Fibroblast of skin of abdomen (primary cell): ENCODE measurements at regions not wholly inside any gene's neighbourhood (a gene's known extent, or its start where the extent isn't known, plus 50 kb on each side); places are given as distances from the start of the nearest gene placed in this dataset.
A peak's percentile ranks its signal among the peaks of the same experiment; 100 is the strongest.

Source experiments
- DNase-seq: peaks from one replicate; pipeline ENCODE4 v3.0.0-alpha.2; 2013

DNA sequence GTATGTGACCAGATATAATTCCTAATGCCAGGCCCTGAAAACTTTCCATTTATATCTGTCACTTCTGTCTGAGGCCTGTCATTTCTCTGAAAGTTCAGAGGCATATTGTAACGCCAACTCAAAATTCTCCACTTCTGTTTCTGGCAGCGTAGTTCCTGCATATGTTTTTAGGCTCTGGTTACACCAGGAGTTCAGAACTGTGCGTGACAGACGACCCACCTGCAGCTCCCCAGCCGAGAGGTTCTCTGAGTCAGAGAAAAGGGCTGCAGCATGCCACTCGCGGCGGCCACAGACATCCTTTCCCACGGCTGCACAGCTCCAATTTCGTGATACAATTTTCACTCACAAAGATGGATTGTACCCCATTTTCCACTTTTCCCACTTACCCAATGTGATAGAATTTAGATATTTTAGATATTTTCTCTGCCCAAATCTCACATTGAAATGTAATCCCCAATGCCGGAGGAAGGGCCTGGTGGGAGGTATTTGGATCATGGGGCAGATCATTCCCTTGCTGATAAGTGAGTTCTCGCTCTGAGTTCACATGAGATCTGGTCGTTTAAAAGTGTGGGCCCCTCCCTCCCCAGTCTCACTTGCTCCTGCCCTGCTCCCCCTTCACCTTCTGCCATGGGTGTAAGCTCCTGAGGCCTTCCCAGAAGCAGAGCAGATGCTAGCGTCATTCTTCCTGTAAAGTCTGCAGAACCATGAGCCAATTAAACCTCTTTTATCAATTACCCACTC, 308.1 kb downstream of the LIG4 start:
- DNase-seq: no peak

- DNase-seq: no peak
These were observed 309.2 kb downstream of the LIG4 start for GRCh38 chr13:107906131-107906530.

DNA sequence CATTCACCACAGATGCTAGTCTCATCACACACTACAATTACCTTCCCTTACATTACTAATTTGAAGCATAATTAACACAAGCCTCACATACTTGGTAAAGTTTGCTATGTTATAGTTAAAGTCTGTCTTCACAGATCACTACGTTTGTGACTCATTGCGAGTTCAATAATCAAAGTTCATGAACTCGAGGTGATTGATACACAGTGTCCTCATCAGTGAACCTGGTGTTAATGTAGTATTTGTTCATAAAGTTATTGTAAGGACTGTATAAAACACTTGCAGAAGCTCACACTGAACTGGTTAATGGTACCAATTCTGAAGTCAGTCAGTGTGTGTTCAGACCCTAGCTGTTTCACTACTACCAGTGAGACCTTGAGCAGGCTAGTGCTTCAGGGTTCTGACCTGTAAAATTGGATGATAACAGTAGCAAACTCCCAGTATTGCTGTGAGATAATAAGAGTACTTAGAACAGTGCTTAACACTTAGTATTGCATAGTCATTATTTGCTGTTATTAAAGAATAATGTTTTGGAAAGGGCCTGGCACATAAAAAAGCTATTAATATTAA, 313.3 kb downstream of the LIG4 start:
- DNase-seq: no peak

GRCh38 chr13:107901230-107901629, 314.1 kb downstream of the LIG4 start:
- DNase-seq: no peak

DNA sequence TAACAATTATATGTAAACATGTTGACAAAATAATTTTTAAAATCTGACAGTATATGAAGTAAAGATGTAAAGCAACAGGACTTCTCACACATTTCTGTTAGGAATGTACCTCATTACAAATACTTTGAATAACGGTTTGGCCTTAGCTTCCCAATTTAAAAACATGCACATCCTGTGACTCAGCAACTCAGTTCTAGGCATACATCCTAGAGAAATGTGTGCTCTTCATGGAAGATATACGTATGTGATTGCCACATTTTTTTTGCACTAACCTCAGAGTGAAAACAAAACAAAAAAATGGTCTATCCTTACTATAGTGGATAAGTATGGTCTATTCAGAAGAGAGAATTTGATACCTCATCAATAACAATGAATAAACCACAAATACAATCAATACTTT, 314.6 kb downstream of the LIG4 start:
- peak; percentile 9 for DNase-seq

DNA sequence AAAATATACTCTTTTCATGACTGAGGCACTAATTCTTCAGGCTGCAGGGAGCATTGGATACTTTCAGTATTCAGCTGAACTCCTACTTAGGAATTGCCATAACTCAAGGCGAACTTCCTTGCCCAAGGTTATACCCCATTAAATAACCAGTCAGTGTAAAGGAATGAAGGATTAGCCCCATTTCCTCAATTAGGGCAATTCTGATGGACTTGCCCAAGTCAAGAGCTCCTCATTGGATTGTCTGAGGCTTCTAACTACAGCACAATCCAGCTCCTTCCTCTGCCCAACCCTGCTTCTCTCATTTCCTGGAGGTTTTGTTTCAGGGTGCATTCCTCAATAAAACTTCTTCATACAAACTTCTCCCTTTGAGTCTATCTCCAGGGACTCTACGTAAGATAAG, 329.2 kb downstream of the LIG4 start:
- no peak for DNase-seq

DNA sequence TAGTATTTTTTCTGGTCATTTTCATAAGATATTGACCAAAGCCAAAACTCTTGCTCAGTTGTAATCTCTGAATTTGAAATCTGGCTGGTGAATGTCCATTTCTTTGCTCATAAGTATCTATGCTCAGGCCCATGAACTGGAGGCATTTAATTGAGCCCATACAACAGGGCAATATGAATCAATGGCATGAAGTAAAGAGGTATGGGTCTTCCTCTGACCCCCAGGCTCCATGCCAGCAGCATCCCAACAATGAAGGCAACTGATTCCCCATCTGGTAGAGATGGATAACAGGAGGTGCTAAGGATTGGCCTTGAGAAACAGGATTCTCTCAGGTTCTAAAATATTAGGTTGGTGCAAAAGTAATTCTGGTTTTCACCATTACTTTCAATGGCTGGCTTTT, 330.8 kb downstream of the LIG4 start:
- no peak for DNase-seq

DNA sequence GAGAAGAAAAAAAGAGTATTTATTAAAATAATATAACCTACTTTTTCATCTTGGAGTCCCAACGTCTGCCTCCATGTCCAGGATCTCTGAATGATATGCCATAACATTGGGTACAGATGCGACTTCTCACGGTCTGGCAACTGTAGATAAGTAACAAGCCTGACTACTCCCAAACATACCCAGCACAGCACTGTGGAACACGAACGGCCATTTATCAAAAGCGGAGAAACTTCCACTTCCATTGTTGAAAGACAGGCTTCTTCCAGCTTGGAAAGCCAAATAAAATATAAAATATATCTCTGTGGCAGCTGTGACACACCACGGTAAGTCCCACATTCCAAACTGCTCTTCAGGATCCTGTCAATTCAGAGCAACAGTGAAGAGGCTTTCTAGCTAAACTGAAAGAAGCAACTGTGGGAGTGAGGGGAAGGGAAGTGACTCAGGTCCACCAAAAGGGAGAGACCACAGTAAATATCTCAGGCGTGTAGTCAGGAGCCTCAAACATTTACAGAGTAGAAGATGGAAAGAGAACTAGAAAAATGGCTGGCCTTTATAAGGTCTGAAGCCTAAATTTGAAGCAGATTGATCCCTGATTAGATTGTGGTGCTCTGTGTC, 331.7 kb downstream of the LIG4 start:
- peak; percentile 28 for DNase-seq

- DNase-seq: no peak
These were observed 332.4 kb downstream of the LIG4 start for GRCh38 chr13:107882708-107883560.

- no peak for DNase-seq
These were observed 334.0 kb downstream of the LIG4 start for GRCh38 chr13:107881362-107881761.

- DNase-seq: no peak
These were observed 340.9 kb downstream of the LIG4 start for GRCh38 chr13:107874456-107874855.

GRCh38 chr13:107873926-107874325, 341.4 kb downstream of the LIG4 start:
- no peak for DNase-seq

- DNase-seq: no peak
These were observed 344.9 kb downstream of the LIG4 start for GRCh38 chr13:107870400-107870799.

- DNase-seq: peak; percentile 14
These were observed 347.4 kb downstream of the LIG4 start for GRCh38 chr13:107867701-107868661.

DNA sequence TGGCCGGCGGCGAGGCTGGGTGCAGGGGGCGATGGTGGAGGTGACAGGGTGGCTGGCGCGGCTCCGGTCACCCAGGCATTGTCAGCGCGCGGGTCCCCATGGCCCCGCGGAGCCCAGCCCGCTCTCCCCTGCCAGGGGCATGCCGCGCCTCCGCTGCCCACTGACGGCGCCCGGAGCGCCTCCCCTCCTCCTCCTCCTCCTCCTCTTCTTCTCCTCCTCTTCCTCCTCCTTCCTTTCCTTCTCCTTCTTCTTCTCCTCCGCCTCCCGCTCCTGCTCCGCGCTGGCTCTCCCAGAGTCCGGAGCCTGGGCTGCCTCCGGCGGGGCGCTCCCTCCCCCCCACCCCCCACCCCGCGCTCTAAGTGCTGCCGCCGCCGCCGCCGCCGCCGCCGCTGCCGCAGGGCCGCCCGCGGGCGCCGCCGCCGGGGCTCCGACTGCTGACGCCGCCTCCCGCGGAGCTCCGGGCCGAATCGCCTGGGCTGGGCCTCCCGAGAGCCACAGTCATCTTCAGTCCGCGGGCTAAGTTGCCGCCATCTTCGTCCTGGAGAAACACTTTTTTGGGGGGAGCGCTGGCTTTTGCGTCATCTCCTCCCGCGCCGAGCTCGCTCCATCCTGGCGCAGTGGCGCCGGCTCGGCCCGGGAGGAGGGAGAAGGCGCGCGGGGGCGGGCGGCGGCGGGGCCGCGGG, 348.3 kb downstream of the LIG4 start:
- peak; percentile 23 for DNase-seq

DNA sequence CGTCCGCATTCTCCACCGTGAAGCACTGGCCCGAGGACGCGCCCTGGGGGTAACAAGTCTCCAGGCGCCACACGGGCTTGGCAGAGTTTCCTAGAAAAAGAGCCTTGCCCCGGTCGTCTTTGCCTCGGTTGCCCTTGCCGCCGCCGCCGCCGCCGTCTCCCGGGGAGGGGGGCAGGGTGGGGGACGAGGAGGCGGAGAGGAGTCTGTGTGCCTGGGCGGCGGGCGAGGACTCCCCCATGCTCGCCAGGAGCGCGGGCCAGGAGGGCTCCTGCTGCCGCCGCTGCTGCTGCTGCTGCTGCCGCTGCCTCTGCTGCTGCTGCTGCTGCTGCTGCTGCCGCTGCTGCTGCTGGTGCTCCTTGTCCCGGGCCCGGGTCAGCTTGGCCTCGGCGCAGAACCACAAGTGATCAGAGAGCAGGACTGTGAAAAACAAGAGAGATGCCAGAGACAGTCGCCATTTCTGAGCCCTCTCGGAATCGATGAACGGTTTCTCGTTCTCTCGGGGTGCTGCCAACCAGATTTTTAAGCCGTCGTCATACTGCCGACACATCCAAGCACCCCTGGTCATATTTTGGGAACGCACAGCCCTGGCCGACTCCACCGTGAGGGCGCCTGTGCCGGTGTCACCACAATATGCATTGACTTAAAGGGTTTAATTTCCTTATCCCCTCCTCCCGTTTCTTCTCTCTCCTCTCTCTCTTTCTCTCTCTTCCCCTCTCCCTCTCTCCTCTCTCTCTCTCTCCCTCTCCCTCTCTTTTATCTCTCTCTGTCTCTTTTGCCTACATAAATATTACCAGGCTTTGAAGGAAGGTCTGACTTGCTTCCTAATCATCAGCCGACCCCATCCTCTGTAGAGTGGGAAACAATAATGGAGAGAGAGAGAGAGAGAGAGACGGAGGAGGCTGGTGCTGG, 349.1 kb downstream of the LIG4 start:
- peak; percentile 17 for DNase-seq

DNA sequence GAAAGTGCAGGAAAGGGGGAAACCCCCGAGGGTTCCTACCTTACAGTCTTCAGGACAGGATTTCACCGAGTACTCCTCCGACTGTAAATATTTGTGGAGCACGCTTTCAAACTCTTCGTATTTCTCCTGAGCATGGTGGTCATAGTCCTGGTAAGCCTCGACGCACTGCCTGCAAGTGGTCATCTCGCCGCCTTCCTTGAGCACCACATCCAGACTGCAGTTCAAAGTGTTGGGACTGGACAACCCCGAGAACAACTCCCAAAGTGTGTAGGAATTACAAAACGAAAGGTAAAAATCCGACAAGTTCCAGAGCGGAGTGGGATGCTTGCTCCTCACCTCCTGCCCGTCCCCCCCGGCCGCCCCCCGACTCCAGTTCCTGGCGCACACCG, 349.7 kb downstream of the LIG4 start:
- DNase-seq: no peak

- no peak for DNase-seq
These were observed 350.1 kb downstream of the LIG4 start for GRCh38 chr13:107865318-107865575.

- peak; percentile 44 for DNase-seq
These were observed 350.6 kb downstream of the LIG4 start for GRCh38 chr13:107864543-107865317.

GRCh38 chr13:107860284-107860683, 355.1 kb downstream of the LIG4 start:
- DNase-seq: no peak
